DMS 273 (cell line): ENCODE measurements at regions not wholly inside any gene's neighbourhood (a gene's known extent, or its start where the extent isn't known, plus 50 kb on each side); places are given as distances from the start of the nearest gene placed in this dataset.
"Not testable (repeated sequence)": the region's sequence is repeated elsewhere in the genome, so short reads cannot be mapped to it uniquely, and the experiment has no call there.

Experiments used
- DNase-seq: peaks from one replicate; lab custom pipeline; 2025; ENCODE audit not compliant: unreplicated experiment; lab: John Stamatoyannopoulos, UW

DNA sequence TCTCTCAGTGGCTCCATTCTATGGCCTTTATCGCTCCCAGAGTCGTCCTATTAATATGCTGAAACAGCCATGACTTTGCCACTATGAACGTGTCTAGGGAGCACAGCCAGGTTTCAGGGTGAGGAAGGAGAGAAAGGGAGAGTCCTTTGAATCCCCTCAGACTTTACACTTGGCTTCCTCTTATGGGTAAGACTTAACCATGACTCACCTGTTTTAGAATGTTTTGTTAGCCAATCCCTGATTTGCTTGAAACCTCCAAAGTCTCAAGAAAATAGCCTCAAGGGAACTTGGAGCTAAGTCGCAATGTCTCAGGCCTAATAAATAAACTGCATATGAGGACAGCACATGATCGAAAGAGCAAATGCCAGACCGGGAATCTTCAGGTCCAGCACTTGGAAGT is 131.2 kb upstream of the RCN1 start:
- DNase-seq, result no peak

GRCh38 chr11:31958076-31958735 is 132.7 kb upstream of the RCN1 start:
- DNase-seq, result peak; percentile 78

GRCh38 chr11:31957674-31958073 is 133.2 kb upstream of the RCN1 start:
- no peak for DNase-seq

DNA sequence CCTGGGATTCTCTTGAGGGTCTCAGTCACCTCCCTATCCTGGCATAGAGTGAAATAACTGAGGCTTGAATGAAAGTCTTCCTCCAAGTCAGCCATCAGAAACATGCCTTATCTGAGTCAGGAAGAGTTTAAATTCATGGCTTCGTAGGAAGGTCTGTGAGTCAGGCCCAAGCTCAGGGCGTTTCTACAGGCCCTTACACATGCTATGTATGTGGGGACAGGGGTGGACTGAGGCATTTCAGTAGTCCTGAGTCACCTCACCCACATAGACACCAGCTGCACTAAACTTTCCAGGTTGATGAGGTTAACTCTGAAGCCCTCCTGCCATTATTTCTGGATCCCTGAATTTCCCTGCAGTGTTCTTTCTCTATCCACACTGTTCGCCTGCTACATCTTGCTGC is 134.6 kb upstream of the RCN1 start:
- DNase-seq, result no peak

GRCh38 chr11:31955838-31956237 is 135.0 kb upstream of the RCN1 start:
- no peak for DNase-seq

GRCh38 chr11:31953803-31954327 is 137.0 kb upstream of the RCN1 start:
- DNase-seq, result no peak

DNA sequence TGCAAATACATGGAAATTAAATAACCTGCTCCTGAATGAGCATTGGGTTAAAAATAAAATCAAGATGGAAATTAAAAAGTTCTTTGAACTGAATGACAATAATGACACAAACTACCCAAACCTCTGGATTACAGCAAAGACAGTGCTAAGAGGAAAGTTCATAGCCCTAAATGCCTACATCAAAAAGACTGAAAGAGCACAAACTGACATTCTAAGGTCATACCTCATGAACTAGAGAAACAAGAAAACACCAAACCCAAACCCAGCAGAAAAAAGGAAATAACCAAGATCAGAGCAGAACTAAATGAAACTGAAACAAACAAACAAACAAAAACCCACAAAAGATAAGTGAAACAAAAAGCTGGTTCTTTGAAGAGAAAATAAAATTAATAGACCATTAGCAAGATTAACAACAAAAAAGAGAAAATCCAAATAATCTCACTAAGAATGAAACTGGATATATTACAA is 138.6 kb upstream of the PAX6 start:
- not testable (repeated sequence) for DNase-seq

- DNase-seq, result no peak
These were observed 135.9 kb upstream of the PAX6 start for GRCh38 chr11:31947051-31947450.

- peak; percentile 3 for DNase-seq
These were observed 132.1 kb upstream of the PAX6 start for GRCh38 chr11:31943056-31943780.

GRCh38 chr11:31940371-31941037 is 129.4 kb upstream of the PAX6 start:
- no peak for DNase-seq

- no peak for DNase-seq
These were observed 127.9 kb upstream of the PAX6 start for GRCh38 chr11:31939004-31939403.

DNA sequence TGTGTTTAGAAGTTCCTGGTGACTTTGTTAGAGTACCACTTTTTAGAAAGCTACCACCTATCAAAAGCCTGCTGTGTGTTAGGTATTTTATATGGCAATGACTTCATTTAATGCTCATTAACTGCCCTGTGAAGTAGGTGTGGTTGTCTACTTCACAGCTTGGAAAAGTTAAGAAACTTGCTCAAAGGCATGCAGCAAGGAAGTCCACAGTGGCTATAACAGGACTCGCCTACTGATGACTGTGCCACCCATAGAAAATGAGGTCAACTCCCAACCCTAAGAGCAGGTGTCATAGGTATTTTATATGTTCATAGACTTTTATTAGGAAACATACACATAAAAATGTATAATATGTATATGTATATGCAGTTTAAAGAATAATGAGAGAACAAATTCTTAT is 125.2 kb upstream of the PAX6 start:
- DNase-seq, result no peak

- DNase-seq, result no peak
These were observed 121.8 kb upstream of the PAX6 start for GRCh38 chr11:31932879-31933278.

DNA sequence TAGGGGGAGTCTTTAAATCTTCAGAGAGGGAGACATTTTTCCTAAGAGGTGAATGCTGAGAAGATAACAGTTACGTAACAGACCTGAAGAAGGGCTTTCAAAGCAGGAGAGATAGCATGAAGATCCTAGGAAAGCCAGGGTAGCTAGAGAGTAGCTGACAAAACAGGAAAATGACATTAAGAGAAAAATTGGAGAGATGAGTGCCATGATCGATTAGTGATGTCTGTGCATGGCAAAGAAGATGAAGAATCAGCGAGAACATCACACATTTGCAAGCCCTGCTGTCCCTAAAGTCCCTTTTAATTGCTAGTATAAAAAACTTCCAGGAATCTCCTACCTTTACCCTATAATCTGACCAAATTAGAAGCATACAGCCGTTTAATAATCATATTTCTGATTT is 116.9 kb upstream of the PAX6 start:
- DNase-seq, result no peak

GRCh38 chr11:31926816-31927528 is 115.8 kb upstream of the PAX6 start:
- no peak for DNase-seq

DNA sequence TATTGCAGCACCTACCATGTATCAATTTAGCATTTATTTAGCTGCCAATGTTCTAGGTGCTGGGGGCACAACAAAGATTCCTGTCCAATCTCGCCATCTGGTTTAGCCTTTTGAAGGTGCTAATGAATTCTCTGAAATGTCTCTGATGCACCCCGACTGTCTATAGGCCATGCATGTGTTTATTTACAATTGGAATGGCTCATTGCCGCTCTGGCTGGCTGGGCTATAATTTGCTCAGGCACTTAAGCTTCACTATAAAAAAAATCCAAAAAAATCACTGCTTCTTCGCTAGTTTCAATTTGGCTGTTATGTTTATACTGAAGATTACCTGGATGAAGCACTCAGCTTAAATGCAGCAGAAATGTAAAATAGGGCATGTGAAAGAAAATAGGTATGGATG is 115.0 kb upstream of the PAX6 start:
- no peak for DNase-seq

DNA sequence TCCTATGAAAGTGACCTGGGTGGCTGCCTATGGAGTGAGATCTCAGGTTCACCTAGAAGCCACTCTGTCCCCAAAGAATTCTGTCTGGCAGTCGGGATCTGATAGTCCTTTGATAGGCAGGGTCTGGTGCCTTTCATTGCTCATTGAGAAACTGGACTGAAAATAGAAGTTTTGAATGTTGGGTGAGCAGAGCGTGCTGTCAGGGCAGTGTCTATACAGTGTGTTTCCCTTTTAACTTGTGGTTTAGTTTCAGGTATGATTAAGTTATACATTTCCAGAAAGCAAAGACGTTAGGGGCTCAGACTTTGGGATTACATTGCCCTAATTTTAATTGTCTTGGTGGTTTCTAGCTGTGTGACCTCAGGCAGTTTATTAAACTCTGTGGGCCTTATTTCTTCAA is 111.3 kb upstream of the PAX6 start:
- DNase-seq, result no peak

GRCh38 chr11:31921081-31921480 is 110.0 kb upstream of the PAX6 start:
- DNase-seq, result no peak

GRCh38 chr11:31919175-31919574 is 108.1 kb upstream of the PAX6 start:
- DNase-seq, result no peak

GRCh38 chr11:31915867-31916266 is 104.7 kb upstream of the PAX6 start:
- no peak for DNase-seq

DNA sequence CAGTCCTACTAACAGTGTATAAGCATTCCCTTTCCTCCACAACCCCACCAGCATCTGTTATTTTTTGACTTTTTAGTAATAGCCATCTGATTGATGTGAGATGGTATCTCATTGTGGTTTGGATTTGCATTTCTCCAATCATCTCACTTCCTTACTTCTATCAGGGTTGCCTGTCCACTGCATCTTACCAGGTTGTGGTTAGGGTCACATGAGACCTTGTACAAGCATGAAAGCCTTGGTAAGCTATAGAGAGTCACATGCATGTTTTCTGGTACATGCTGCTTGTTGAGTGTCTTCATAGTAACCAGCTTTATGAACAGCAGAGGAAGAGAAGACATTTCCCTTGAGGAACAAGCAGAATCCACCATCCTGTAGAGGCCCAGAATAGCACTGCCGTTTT is 102.9 kb upstream of the PAX6 start:
- no peak for DNase-seq
